GM23338 (cell line): ENCODE measurements at regions not wholly inside any gene's neighbourhood (a gene's known extent, or its start where the extent isn't known, plus 50 kb on each side); places are given as distances from the start of the nearest gene placed in this dataset.

Experiments
- ATAC-seq: fragments of 200-7000 bp; cut with Tn5 transposase; 3 replicates; pipeline ENCODE4 v1.9.1; 2020
- DNase-seq: peaks from one replicate; pipeline ENCODE4 v3.0.0-alpha.2; 2015; ENCODE audit warnings: low spot score
- H2AFZ ChIP-seq: fragments of 200-600 bp; sonication (generic); 2 replicates; pipeline ENCODE4 v1.8.0; 2016; ENCODE audit warnings: antibody characterized with exemption, mild to moderate bottlenecking, moderate library complexity
- H3F3A ChIP-seq: fragments of 200-600 bp; sonication (generic); replicated peaks from 2 replicates; pipeline ENCODE4 v1.8.0; 2017; ENCODE audit warnings: antibody characterized with exemption, mixed run types, low read depth
- H3K27ac ChIP-seq: fragments of 200-600 bp; sonication (generic); 2 replicates; pipeline ENCODE4 v1.6.1; 2016; ENCODE audit warnings: low read depth
- H3K27me3 ChIP-seq: fragments of 200-600 bp; sonication (generic); 2 replicates; pipeline ENCODE4 v1.8.0; 2016; ENCODE audit warnings: mild to moderate bottlenecking, mixed run types, moderate library complexity; ENCODE audit not compliant: insufficient read depth
- H3K36me3 ChIP-seq: fragments of 200-600 bp; sonication (generic); 2 replicates; pipeline ENCODE4 v1.8.0; 2016; ENCODE audit warnings: mild to moderate bottlenecking; ENCODE audit not compliant: insufficient read depth
- H3K4me1 ChIP-seq: fragments of 200-600 bp; sonication (generic); 2 replicates; pipeline ENCODE4 v1.8.0; 2016; ENCODE audit warnings: mild to moderate bottlenecking, moderate library complexity; ENCODE audit not compliant: insufficient read depth
- H3K4me2 ChIP-seq: fragments of 200-600 bp; sonication (generic); 2 replicates; pipeline ENCODE4 v1.7.1; 2017; ENCODE audit warnings: mixed run types
- H3K4me3 ChIP-seq: fragments of 200-600 bp; sonication (generic); 2 replicates; pipeline ENCODE4 v1.6.1; 2016; ENCODE audit warnings: mixed run types
- H3K79me2 ChIP-seq: fragments of 200-600 bp; sonication (generic); replicated peaks from 2 replicates; pipeline ENCODE4 v1.8.0; 2017; ENCODE audit warnings: mild to moderate bottlenecking; ENCODE audit not compliant: insufficient read depth
- H3K9me2 ChIP-seq: fragments of 200-600 bp; sonication (generic); 2 replicates; pipeline ENCODE4 v1.8.0; 2017; ENCODE audit not compliant: insufficient read depth
- H4K20me1 ChIP-seq: fragments of 200-600 bp; sonication (generic); replicated peaks from 2 replicates; pipeline ENCODE4 v1.8.0; 2017; ENCODE audit warnings: mild to moderate bottlenecking; ENCODE audit not compliant: insufficient read depth
- H3K27ac Mint-ChIP-seq: 2 replicates; pipeline ENCODE4 v1.8.0; 2020; ENCODE audit warnings: inconsistent platforms, mild to moderate bottlenecking, moderate library complexity, mixed read lengths
- H3K27me3 Mint-ChIP-seq: 3 replicates; pipeline ENCODE4 v1.8.0; 2022; ENCODE audit warnings: low read depth, mild to moderate bottlenecking, moderate library complexity, mixed read lengths, inconsistent platforms; ENCODE audit not compliant: insufficient read depth, poor library complexity
- H3K36me3 Mint-ChIP-seq: 3 replicates; pipeline ENCODE4 v1.8.0; 2021; ENCODE audit warnings: low read depth, mild to moderate bottlenecking, inconsistent platforms, moderate library complexity, mixed read lengths
- H3K4me1 Mint-ChIP-seq: 3 replicates; pipeline ENCODE4 v1.8.0; 2020; ENCODE audit warnings: mild to moderate bottlenecking, inconsistent platforms, mixed read lengths
- H3K4me3 Mint-ChIP-seq: 3 replicates; pipeline ENCODE4 v1.8.0; 2021; ENCODE audit warnings: moderate library complexity, mild to moderate bottlenecking, inconsistent platforms, mixed read lengths
- H3K9me3 Mint-ChIP-seq: 3 replicates; pipeline ENCODE4 v1.8.0; 2020; ENCODE audit warnings: moderate library complexity, mild to moderate bottlenecking, inconsistent platforms, mixed read lengths
- EZH2phosphoT487 ChIP-seq: fragments of 200-600 bp; sonication (generic); IDR thresholded peaks from one replicate; pipeline ENCODE4 v1.8.1; 2018; ENCODE audit warnings: antibody characterized with exemption; ENCODE audit not compliant: unreplicated experiment
- NANOG ChIP-seq: IDR thresholded peaks from 2 replicates; pipeline ENCODE4 v1.6.1; 2016; ENCODE audit warnings: antibody characterized with exemption, borderline replicate concordance
- POLR2AphosphoS5 ChIP-seq: IDR thresholded peaks from 2 replicates; pipeline ENCODE4 v1.6.1; 2016; ENCODE audit warnings: antibody characterized with exemption, low read depth
- ZNF114 ChIP-seq: fragments of 250-450 bp; sonication (Bioruptor Pico); IDR thresholded peaks from 2 replicates; pipeline ENCODE4 v1.5.0; 2020; ENCODE audit warnings: mild to moderate bottlenecking, moderate library complexity
- ZNF331 ChIP-seq: fragments of 250-450 bp; sonication (Bioruptor Pico); IDR thresholded peaks from 2 replicates; pipeline ENCODE4 v1.5.0; 2020; ENCODE audit warnings: low read depth, mild to moderate bottlenecking, moderate library complexity
- TF ChIP-seq, protein P1 (sequence below): IDR thresholded peaks from one replicate; pipeline ENCODE4 v1.6.1; 2018; ENCODE audit warnings: antibody characterized with exemption; ENCODE audit not compliant: unreplicated experiment
- TF ChIP-seq, protein P2 (sequence below): fragments of 250-450 bp; sonication (Bioruptor Pico); IDR thresholded peaks from 2 replicates; pipeline ENCODE4 v1.5.0; 2020; ENCODE audit warnings: mild to moderate bottlenecking, moderate library complexity

DNA sequence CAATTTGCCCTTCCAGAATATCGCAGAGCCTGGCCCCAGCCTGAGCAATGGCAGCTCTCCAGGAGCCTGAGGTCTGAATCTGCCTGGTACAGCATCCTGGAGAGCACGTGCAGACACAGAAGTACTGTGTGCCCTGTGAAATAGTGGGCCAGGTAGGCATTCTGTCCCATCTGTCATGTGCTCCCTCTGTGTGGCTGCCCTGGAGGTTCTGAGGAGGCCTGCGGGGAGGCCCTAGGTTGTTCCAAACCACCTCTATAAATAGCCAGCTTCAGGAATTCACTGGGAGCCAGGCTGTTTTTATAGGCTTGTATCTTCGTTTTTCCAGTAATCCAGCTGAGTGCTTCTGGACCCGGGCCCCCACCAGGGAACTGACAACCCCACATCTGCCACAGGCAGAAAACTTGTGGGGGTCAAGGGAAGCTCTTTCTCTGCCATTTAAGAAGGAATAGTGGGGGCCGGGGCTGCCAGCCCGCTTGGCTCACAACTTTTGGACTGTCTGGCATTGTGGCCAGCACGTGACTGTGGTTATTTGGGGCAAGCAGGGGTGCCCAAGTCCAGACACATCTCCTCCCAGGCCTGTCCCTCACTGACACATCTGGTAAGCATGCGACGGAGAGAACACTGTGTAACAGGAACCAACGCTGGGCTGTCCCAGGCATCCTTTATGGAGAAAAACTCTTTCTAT lies 356.3 kb upstream of the TNRC6C start:
- DNase-seq (no peak), ATAC-seq (no peak)
- H3K9me2 ChIP-seq = no peaks in the 10 kb centered on the region
- no peaks in the 10 kb centered on the region for H3K27me3 ChIP-seq
- H3K27ac ChIP-seq = no peak overlapping the region
- TF ChIP-seq, protein P1, sequence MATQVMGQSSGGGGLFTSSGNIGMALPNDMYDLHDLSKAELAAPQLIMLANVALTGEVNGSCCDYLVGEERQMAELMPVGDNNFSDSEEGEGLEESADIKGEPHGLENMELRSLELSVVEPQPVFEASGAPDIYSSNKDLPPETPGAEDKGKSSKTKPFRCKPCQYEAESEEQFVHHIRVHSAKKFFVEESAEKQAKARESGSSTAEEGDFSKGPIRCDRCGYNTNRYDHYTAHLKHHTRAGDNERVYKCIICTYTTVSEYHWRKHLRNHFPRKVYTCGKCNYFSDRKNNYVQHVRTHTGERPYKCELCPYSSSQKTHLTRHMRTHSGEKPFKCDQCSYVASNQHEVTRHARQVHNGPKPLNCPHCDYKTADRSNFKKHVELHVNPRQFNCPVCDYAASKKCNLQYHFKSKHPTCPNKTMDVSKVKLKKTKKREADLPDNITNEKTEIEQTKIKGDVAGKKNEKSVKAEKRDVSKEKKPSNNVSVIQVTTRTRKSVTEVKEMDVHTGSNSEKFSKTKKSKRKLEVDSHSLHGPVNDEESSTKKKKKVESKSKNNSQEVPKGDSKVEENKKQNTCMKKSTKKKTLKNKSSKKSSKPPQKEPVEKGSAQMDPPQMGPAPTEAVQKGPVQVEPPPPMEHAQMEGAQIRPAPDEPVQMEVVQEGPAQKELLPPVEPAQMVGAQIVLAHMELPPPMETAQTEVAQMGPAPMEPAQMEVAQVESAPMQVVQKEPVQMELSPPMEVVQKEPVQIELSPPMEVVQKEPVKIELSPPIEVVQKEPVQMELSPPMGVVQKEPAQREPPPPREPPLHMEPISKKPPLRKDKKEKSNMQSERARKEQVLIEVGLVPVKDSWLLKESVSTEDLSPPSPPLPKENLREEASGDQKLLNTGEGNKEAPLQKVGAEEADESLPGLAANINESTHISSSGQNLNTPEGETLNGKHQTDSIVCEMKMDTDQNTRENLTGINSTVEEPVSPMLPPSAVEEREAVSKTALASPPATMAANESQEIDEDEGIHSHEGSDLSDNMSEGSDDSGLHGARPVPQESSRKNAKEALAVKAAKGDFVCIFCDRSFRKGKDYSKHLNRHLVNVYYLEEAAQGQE = no peak
- no peak for TF ChIP-seq ZNF114 (CRISPR knock-in tag)
- TF ChIP-seq, protein P2, sequence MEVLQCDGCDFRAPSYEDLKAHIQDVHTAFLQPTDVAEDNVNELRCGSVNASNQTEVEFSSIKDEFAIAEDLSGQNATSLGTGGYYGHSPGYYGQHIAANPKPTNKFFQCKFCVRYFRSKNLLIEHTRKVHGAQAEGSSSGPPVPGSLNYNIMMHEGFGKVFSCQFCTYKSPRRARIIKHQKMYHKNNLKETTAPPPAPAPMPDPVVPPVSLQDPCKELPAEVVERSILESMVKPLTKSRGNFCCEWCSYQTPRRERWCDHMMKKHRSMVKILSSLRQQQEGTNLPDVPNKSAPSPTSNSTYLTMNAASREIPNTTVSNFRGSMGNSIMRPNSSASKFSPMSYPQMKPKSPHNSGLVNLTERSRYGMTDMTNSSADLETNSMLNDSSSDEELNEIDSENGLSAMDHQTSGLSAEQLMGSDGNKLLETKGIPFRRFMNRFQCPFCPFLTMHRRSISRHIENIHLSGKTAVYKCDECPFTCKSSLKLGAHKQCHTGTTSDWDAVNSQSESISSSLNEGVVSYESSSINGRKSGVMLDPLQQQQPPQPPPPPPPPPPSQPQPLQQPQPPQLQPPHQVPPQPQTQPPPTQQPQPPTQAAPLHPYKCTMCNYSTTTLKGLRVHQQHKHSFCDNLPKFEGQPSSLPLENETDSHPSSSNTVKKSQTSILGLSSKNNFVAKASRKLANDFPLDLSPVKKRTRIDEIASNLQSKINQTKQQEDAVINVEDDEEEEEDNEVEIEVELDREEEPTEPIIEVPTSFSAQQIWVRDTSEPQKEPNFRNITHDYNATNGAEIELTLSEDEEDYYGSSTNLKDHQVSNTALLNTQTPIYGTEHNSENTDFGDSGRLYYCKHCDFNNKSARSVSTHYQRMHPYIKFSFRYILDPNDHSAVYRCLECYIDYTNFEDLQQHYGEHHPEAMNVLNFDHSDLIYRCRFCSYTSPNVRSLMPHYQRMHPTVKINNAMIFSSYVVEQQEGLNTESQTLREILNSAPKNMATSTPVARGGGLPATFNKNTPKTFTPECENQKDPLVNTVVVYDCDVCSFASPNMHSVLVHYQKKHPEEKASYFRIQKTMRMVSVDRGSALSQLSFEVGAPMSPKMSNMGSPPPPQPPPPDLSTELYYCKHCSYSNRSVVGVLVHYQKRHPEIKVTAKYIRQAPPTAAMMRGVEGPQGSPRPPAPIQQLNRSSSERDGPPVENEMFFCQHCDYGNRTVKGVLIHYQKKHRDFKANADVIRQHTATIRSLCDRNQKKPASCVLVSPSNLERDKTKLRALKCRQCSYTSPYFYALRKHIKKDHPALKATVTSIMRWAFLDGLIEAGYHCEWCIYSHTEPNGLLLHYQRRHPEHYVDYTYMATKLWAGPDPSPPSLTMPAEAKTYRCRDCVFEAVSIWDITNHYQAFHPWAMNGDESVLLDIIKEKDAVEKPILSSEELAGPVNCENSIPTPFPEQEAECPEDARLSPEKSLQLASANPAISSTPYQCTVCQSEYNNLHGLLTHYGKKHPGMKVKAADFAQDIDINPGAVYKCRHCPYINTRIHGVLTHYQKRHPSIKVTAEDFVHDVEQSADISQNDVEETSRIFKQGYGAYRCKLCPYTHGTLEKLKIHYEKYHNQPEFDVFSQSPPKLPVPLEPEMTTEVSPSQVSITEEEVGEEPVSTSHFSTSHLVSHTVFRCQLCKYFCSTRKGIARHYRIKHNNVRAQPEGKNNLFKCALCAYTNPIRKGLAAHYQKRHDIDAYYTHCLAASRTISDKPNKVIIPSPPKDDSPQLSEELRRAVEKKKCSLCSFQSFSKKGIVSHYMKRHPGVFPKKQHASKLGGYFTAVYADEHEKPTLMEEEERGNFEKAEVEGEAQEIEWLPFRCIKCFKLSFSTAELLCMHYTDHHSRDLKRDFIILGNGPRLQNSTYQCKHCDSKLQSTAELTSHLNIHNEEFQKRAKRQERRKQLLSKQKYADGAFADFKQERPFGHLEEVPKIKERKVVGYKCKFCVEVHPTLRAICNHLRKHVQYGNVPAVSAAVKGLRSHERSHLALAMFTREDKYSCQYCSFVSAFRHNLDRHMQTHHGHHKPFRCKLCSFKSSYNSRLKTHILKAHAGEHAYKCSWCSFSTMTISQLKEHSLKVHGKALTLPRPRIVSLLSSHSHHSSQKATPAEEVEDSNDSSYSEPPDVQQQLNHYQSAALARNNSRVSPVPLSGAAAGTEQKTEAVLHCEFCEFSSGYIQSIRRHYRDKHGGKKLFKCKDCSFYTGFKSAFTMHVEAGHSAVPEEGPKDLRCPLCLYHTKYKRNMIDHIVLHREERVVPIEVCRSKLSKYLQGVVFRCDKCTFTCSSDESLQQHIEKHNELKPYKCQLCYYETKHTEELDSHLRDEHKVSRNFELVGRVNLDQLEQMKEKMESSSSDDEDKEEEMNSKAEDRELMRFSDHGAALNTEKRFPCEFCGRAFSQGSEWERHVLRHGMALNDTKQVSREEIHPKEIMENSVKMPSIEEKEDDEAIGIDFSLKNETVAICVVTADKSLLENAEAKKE (CRISPR knock-in tag) = no peak
- TF ChIP-seq POLR2AphosphoS5 = no peak
- no peak for TF ChIP-seq NANOG
- TF ChIP-seq ZNF331 (CRISPR knock-in tag) = no peak
- TF ChIP-seq EZH2phosphoT487 = no peak
- no peaks in the 10 kb centered on the region for H3K9me3 Mint-ChIP-seq
- H3K4me3 Mint-ChIP-seq = no peak overlapping the region
- no peaks in the 10 kb centered on the region for H3K36me3 ChIP-seq
- no peaks in the 10 kb centered on the region for H3K4me1 ChIP-seq
- no peaks in the 10 kb centered on the region for H3K27me3 Mint-ChIP-seq
- no peaks in the 10 kb centered on the region for H4K20me1 ChIP-seq
- H3K36me3 Mint-ChIP-seq = no peaks in the 10 kb centered on the region
- no peak overlapping the region for H3K4me3 ChIP-seq
- H3K4me1 Mint-ChIP-seq = peaks cover 6% of the 10 kb centered on the region; the same call in 2 of the 3 replicates
- H3K4me2 ChIP-seq = no peak overlapping the region
- H2AFZ ChIP-seq = 0 out of 2 replicates have a peak overlapping the region, but pooled peaks have one; percentile 23
- no peaks in the 10 kb centered on the region for H3F3A ChIP-seq
- no peaks in the 10 kb centered on the region for H3K79me2 ChIP-seq
- H3K27ac Mint-ChIP-seq = no peak overlapping the region
